ENCODE measurements at regions not wholly inside any gene's neighbourhood (a gene's known extent, or its start where the extent isn't known, plus 50 kb on each side); places are given as distances from the start of the nearest gene placed in this dataset.
A peak's percentile ranks its signal among the peaks of the same experiment; 100 is the strongest.

- no peak for DNase-seq
These were observed 50.5 kb upstream of the ZNF438 start for GRCh38 chr10:31081937-31082840.

GRCh38 chr10:31083765-31084184 lies 52.1 kb upstream of the ZNF438 start:
- DNase-seq = peak in 25 of 56 donors; percentile 1 to 30 (median 6)

DNA sequence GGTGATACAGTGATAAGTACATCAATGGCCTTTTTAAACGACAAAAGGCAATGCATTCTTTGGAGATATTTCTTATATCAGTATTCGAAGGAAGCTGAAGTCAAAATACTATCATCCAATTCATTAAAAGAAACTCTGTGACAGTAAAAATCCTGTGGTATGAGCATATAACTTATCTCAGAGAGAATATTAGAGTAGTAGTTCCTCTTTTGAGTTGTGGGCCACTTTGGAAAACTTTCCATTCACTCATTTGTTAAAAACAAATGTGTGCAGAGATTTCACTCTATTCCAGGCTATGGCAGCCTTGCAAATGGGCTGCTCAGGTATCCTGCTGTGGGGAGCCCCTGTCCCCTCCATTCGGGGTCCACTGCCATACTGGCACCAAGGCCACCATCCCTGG lies 55.3 kb upstream of the ZNF438 start:
- no peak for DNase-seq

GRCh38 chr10:31087851-31088250 lies 56.2 kb upstream of the ZNF438 start:
- no peak for DNase-seq

- no peak for DNase-seq
These were observed 59.4 kb upstream of the ZNF438 start for GRCh38 chr10:31090894-31091607.

DNA sequence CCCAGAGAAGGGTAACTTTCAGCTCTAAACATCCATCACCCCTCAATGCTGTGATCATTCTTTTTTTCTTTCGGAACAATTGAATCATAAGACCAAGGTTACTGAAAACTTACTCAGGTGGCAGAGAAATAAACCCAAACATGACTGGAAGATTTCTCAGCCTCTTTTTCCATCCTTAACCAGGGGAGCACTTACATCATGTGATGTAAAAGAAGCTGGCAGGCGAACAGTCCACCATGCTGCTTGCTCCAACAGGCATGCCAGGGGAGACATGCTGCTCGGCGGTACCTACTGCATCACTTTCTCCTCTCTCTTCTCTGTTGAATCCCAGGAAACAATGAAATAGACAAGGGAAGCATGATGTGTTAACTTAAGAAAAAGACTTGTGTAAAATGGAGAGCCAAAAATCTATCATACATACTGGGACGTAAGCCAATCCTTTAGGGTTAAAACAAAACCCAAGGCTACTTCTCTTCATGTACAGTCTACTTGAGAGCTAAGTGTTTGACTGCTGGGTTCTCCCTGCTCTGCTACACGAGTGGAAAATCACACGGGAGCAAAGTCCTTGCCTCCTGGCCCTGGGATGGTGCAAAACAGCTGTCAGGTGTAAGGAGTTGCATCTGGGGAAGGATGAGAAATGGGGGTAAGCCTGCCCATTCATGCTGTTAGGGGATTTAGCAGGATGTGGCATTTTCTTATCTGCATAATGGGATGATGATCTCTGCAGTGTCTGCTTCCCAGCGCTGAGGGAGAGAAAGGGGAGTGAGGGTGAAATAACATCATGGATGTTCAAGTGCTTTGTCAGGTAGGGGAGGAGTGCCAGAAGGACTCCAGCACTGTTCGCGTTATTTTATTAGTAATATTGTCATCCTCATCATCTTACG lies 64.3 kb upstream of the ZNF438 start:
- DNase-seq = no peak

GRCh38 chr10:31098046-31098445 lies 66.4 kb upstream of the ZNF438 start:
- no peak for DNase-seq

DNA sequence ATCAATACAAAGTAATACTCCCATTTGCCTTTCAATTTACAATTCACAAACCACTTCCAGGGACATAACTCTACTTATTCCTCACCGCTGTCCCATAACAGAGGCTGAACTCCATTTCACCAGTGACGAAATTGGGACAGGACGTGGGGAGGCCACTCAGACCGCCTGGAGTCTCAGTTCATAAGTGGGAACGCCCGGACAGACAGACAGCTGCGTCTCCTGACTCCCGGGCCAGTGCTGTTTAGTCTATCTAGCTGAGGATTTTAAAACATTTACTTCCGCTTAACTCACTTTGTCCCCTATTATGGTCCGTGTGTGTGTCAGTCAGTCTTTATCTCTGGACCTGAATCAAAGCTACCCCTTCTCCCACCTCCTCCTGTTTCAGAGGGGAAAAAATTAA lies 67.4 kb upstream of the ZNF438 start:
- DNase-seq = no peak

DNA sequence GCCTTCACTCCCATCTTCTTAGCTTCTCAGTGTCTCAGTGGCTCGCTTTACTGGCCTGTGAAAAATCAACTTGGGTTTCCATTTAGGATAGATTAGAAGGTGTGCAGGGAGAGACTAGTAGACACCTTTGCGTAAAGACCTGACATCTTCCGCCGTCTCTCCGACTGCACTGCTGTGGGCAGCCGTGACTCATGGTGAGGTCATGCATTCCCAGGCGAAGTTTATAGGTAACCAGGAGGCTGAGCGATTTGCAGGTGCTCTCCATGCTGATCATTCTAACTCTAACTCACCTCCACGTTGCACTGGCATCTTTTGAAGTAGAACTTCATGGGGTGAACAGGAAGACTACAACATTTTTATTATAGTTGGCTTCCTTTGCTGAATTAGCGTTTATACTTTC lies 68.0 kb upstream of the ZNF438 start:
- peak in 2 of 56 donors; percentile 1 for DNase-seq

- DNase-seq = no peak
These were observed 68.5 kb upstream of the ZNF438 start for GRCh38 chr10:31100115-31100601.

GRCh38 chr10:31100662-31101061 lies 69.0 kb upstream of the ZNF438 start:
- no peak for DNase-seq

- DNase-seq = no peak
These were observed 69.5 kb upstream of the ZNF438 start for GRCh38 chr10:31101123-31101522.

GRCh38 chr10:31102421-31102820 lies 70.8 kb upstream of the ZNF438 start:
- DNase-seq = no peak

DNA sequence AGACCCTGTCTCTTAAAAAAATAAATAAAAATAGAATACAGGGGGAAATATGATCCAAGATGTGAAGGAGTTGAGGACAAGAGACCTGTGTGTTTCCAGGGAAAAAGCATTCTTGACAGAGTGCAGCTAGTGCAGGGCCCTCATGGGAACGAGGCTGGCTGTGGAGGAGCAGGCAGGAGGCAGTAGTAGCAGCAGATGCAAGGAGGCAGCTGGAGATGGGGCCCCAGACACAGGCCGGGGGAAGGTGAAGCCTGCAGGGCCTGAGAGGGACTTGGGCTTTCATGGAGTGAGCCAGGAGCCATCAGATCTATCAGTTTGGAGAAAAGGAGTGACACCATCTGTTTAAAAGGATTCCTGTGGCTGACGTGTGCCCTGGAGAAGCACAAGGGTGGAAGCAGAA lies 71.4 kb upstream of the ZNF438 start:
- no peak for DNase-seq

DNA sequence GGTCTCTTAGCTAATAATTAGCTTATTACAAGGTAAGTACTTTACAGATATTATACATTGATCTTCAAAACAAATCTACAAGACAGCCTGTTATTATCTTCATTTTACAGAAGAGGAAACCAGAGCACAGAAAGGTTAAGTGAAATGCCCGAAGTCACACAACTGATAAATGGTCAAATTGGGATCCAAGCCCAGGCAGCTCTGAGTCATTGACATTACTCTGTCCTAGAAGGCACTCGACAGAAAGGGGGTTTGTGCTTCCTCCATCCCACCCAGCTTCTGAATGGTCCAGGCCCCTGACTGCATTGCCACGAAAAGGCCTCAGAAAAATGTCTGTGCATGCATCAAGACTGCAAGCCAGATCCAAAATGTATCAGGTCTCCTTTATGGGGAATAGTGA lies 81.3 kb upstream of the ZNF438 start:
- DNase-seq = no peak

DNA sequence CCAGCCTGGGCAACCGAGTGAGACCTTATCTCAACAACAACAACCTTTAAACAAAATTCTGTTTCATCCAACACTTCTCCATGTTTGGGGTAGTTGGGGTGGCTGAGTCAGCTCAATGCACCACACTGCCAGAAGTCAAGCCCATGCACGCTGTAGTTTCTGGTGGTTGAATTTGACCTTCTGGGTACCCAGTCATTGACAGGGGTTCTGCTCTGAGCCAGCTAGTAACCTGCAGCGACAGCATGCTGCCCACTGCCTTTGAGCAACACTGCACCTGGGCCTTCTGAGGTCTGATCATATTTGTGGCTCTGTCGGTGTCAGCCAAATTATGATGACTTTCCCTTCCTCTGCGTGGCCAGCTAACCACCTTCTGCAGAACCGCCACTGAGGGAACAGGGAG lies 84.6 kb upstream of the ZNF438 start:
- no peak for DNase-seq

GRCh38 chr10:31118556-31118955 lies 86.9 kb upstream of the ZNF438 start:
- DNase-seq = no peak

DNA sequence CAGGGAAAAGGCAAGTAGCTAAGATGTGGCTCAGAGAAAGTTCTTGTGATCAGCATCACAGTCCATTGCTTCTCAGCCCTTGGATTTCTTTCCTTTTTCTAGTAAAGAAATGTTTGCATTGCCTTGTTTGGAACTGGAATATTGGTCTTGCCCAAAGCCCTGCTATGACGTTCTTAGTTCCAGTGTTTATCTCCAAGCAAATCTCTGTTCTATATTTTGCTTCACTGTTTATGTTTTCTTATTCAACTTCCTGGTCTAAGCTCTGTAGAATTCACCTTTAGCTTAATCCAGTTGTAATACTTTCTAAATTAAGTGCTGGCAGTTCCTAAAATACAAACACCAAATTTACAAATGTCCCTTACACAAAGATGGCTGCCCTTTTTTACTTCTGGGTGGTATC lies 88.7 kb upstream of the ZNF438 start:
- no peak for DNase-seq

DNA sequence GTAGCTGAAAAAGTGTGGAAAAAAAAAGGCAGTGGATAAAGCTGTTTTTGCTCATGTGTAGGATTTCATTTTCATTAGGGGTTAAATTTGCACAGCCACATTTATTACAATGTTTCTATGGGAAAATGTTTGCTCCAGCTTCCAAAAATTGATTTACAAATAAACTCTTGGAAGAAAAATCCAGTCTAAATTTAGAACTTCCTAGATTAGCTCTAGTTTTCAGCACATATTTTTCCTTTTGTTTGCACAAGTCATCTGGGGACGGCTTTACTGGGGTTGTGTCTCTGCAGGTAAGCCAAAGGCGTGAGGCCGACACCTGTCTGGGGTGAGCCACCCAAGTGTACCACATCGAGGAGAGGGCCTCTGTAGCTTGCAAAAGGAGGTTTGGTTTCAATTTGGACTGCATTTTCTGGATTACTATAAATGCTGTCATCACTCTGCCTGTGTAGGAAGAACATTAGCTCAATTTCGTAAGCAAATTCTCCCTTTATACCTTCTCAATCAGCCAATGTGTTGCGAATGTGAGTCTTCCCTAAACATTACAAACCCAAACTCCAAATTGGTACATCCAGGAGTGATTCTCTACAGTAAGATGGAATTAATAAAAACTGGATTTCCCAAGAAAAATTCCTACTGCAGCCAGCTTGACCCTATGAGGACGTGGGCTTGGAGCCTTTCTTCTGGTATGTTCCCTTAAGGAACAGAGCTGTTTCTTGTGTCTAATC lies 89.5 kb upstream of the ZNF438 start:
- no peak for DNase-seq

- DNase-seq = no peak
These were observed 90.3 kb upstream of the ZNF438 start for GRCh38 chr10:31121757-31122577.

Data from nucleus accumbens (tissue), 56 donors.